CD4-positive, alpha-beta T cell treated with Interleukin-15 for 4 hours (primary cell): ENCODE measurements at regions not wholly inside any gene's neighbourhood (a gene's known extent, or its start where the extent isn't known, plus 50 kb on each side); places are given as distances from the start of the nearest gene placed in this dataset.
A peak's percentile ranks its signal among the peaks of the same experiment; 100 is the strongest.
"Not testable (repeated sequence)": the region's sequence is repeated elsewhere in the genome, so short reads cannot be mapped to it uniquely, and the experiment has no call there.

Source experiments
- DNase-seq: peaks from one replicate; pipeline ENCODE4 v3.0.0-alpha.2; 2020; ENCODE audit warnings: low spot score

DNA sequence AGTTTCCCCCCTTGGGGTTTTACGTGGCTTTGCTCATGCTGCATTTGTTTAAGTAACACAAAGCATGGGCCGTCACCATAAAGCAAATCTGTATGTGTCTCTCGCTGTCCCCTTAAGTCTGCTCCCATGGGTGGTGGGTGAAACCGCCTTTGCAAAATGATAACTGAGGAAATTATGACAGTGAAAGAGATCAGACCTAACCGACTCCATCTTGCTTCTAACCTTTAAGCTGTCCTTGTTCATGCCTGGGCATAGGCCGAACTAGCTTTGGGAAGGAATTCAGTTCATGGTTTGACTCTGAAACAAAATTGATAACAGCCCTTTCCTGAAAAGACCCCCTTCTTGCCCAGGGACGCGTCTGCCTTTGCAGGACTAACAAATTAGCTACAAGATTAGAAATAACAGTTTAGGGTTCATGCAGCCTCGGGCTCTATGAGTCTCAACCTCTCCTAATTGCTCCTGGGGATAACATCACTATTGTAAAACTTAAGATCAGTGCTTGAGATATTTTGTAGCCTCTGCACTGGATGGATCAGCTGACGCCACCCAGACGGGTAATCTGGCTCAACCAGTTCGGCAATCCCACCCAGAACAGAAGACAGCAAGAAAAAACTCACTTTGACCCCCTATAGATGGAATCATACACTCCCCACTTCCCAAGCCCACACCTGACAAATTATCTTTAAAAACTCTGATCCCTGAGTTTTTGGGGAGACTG, 623.7 kb downstream of the TYW1 start:
- DNase-seq, result no peak

DNA sequence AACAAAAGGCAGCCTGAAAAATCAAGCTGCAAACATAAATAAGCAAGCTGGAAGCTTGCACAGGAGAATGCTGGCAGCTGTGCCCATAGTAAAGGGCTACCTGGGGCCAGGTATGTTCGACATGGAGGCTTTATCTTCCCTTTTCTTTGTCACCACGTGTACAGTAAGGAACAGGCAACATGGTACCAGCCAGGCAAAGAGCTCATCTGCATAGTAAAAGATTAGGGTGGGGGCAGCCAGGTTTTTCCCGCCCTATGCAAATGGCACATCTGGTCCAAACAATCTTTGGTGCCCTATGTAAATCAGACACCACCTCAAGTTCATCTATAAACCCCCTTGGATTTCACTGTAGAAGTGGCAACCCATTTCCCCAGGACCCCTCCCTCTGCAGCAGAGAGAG, 625.1 kb downstream of the TYW1 start:
- DNase-seq, result no peak

- peak; percentile 7 for DNase-seq
Observed at GRCh38 chr7:67625257-67625737, 628.7 kb downstream of the TYW1 start.

GRCh38 chr7:67631476-67631875, 634.8 kb downstream of the TYW1 start:
- DNase-seq, result no peak

DNA sequence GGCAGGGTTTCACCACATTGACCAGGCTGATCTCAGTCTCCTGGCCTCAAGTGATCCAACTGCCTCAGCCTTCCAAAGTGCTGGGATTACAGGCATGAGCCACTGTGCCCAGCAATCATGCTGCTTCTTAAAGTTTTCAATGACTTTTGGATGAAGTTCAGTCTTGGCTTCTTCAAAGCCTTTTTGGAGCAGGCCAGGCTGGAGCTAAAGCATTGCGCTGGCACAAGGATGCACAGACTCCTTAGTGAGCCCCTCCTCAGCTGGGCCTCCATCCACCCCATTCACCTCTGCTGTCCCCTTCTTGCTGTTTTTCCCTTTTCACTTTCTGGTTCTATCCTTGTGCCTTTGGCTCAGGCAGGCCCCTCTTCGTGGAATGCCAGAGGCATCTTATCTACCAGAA, 638.6 kb downstream of the TYW1 start:
- no peak for DNase-seq

- no peak for DNase-seq
Observed at GRCh38 chr7:67636348-67637022, 639.9 kb downstream of the TYW1 start.

- no peak for DNase-seq
Observed at GRCh38 chr7:67637023-67637358, 640.4 kb downstream of the TYW1 start.

DNA sequence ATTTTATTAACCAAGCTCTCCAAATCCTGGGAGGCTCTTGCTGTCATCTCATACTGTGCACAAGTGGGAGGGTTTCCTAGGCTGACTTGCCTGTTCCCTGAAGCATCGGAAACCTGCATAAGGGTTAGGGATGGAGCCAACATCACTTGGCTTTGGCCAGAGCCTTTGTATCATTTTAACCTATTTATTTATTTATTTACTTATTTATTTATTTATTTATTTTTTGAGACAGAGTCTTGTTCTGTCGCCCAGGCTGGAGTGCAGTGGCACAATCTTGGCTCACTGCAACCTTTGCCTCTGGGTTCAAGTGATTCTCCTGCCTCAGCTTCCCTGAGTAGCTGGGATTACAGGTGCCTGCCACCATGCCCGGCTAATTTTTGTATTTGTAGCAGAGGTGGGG, 645.9 kb downstream of the TYW1 start:
- not testable (repeated sequence) for DNase-seq

DNA sequence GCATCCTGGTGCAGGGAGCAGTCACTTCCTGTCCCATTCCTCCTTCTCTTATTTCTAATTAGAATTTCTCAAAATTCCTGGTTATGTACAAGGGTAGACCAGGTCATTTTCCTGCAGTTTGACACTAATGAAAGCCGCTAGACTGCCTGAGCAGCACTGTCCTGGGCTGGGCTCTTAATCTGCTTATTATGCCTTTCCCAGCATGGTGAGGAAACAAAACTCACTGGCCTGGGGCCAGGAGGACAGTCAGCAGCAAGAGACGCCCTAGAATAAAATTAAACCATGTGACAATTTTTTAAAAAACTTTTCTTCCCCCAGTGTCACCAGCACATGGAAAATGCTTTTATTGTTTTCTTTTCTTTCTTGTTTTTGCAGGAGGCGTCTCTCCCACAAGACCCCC, 647.5 kb downstream of the TYW1 start:
- DNase-seq, result no peak

- no peak for DNase-seq
Observed at GRCh38 chr7:67652937-67653336, 656.3 kb downstream of the TYW1 start.

DNA sequence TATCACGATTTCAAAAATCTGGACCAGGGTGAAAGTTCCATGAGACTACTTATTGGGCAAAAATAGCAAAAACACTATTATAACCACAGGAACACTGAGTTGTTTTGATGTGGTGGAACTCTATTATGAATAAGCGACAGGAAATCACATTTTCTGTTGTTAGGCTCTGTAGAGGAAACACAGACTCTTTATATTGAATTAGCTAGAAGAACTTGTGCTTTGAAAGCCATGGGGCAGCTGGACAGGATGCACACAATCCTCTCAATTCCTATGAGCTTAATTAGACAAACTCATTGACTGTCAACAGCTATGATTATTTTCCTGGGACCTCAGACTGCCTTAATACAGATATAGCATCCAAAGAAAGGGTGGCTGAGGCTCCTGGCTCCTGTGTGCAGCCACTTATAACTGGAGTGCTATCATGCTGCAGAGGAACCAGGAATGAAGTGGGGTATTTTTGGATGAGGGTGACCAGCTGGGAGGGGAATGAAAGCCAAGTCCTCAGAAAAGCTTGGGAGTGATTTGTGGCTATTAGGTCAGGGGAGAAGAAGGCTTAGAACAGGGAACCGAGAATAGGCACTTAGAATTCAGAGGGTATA, 657.3 kb downstream of the TYW1 start:
- no peak for DNase-seq

DNA sequence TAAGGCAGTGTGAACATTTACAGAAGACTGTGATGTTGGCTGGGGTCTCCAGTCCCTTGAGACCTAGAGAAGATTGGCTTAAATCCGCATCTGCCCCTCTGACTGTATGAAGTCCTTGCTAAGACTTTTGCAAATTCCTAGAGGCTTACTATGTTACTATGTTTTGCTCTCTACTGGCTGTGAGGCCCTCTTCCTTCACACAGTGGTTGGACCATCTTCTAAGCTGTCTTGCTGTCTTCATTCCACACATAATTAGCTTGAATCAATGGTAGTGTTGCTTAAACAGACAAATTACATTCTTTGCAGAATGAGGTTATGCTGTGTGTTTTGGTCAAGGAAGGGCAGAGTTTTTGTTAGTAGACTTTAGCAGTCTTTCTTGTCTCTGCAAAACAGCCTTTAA, 658.0 kb downstream of the TYW1 start:
- no peak for DNase-seq

DNA sequence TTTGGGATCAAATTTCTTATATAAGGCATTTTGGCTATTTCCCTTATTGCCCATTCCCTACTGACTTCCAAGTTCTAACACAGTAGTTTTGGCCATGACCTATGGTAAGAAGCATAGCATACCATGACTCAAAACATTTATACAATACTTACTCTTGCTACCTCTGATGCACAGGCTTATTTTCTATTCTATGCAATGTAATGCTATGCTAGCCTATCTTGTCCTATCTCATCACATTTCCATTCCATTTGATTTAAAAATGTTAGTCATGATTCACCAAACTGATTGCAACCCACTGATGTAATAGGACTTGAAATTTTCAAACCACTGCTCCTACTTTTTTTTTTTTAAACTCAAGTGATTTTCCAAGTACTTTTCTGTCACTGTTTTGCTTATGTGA, 658.5 kb downstream of the TYW1 start:
- DNase-seq, result no peak

DNA sequence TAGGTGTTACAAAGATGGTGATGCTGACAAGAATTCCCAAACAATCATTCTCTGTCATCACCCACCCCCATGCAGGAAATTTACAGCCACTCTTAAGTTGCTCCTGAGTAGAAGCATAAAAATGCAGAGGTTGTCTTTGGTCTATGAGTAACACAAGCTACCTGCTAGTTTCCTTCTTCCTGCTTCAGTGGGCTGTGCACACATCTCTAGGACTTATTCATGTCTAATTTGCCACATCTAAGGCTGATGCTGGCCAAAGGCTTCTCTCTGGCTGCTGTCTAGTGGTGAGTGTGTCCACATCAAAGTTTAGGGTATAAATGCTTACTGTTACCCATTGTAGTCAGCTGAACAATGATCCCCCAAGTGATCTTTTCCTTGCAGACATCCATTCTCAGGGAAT, 662.5 kb downstream of the TYW1 start:
- DNase-seq, result no peak

GRCh38 chr7:67662804-67663203, 666.2 kb downstream of the TYW1 start:
- no peak for DNase-seq

DNA sequence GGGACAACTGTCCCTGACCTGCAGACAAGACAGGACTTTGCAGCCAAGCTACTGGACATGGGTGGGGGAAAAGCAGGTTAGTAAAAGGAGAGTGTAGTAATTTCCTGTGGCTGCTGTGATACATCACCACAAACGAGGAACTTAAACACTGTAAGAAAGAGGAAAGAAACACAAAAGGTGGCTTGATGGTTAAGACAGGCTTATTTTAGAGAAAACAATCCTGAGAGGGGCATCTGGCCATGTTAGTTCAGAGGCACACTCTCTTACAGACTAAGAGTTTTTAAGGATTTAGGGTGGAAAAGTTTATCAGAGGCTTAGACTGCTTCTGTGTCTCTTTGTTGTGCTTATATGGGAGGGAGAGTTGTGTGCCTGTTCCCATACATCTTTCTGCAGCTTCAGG, 667.0 kb downstream of the TYW1 start:
- DNase-seq, result no peak

GRCh38 chr7:67666359-67666758, 669.7 kb downstream of the TYW1 start:
- not testable (repeated sequence) for DNase-seq

DNA sequence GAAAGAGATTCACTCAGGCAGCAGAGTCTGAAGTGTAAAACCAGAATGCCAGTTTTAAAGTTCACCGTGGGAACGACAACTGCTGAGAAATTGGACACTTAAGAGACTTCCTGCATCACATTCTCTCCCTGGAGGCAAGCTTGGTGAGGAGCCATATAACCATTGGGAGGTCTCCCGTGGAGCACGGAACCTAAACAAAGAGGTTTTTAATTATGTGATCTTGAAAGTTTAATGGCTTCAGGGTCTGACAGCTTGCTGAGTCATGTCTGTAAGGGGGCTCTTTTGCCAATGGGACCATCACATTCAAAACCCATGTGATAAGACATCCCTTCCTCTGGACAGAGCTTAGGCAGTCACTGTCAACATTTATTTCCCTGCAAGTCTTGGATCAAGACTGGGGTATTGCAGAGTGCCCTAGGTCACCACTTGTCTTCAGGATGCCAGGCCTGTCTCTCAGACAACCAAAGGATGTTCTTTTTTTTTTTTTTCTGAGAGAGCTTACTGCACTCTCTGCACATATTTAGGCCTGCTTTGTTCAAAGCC, 674.4 kb downstream of the TYW1 start:
- no peak for DNase-seq

DNA sequence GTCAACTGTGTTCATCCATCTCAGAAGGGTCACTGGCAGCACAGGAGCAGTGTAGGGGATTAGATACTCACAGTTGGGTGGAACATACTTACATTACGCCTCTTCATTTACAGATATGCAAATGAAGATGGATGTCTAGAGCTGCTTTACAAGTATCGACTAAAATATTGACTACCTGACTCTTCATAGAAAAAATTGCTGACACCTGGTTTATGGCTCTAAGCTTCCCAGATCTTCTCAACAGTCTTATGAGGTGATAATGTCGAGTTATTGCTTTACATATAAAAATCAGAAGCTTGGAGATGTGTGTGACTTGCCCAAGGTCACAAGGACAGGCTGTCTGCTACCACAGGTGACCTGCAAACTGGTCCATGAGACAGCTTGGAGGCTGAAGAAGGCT, 677.2 kb downstream of the TYW1 start:
- DNase-seq, result no peak

DNA sequence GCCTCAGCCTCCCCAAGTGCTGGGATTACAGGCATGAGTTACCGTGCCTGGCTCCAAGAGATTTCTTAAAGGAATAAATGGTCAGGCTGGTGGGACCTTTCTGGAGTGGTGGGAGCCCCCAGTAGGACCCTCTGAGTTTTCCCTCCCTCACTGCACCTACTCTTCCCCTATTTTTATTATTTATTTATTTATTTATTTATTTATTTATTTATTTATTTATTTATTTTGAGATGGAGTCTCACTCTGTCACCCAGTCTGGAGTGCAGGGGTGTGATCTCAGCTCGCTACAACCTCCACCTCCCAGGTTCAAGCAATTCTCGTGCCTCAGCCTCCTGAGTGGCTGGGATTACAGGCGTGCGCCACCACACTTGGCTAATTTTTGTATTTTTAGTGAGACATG, 678.2 kb downstream of the TYW1 start:
- DNase-seq, result not testable (repeated sequence)

DNA sequence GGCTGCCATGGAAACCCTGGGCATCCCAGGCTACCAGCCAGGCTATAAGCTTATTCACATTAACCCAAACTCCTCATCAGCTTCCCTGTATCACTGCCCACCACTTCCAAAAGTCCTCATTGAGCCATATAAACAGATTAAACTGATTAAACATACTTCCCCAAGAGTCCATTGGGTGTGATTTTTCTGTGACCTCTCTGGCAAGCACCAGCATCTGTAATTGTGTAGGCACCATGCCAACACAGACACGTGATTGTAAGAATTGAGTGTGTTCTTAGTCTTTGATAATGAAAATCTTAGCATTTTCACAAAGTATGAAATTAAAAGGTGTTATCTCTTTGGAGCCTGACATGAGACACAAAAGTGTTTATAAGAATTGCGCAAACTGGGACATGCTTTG, 679.3 kb downstream of the TYW1 start:
- no peak for DNase-seq

- no peak for DNase-seq
Observed at GRCh38 chr7:67678419-67678818, 681.8 kb downstream of the TYW1 start.

- no peak for DNase-seq
Observed at GRCh38 chr7:67683628-67684027, 687.0 kb downstream of the TYW1 start.
